HUES48 (cell line): ENCODE measurements at regions not wholly inside any gene's neighbourhood (a gene's known extent, or its start where the extent isn't known, plus 50 kb on each side); places are given as distances from the start of the nearest gene placed in this dataset.
"Not testable (repeated sequence)": the region's sequence is repeated elsewhere in the genome, so short reads cannot be mapped to it uniquely, and the experiment has no call there.

ENCODE experiments used
- H3K27ac ChIP-seq: one replicate; pipeline ENCODE4 v1.7.0; 2013; ENCODE audit warnings: low read depth, low read length, inconsistent platforms
- H3K27me3 ChIP-seq: 2 replicates; pipeline ENCODE4 v1.6.1; 2013; ENCODE audit warnings: mild to moderate bottlenecking, low read length; ENCODE audit not compliant: control insufficient read depth, insufficient read depth
- H3K36me3 ChIP-seq: 2 replicates; pipeline ENCODE4 v1.6.1; 2013; ENCODE audit warnings: low read length; ENCODE audit not compliant: control insufficient read depth, insufficient read depth
- H3K4me1 ChIP-seq: 2 replicates; pipeline ENCODE4 v1.6.1; 2013; ENCODE audit warnings: mild to moderate bottlenecking, low read length; ENCODE audit not compliant: control insufficient read depth, insufficient read depth
- H3K4me3 ChIP-seq: 2 replicates; pipeline ENCODE4 v1.5.1; 2013; ENCODE audit warnings: mild to moderate bottlenecking, low read depth, low read length
- H3K9ac ChIP-seq: 2 replicates; pipeline ENCODE4 v1.6.1; 2013; ENCODE audit warnings: mild to moderate bottlenecking, low read depth, low read length, moderate library complexity
- H3K9me3 ChIP-seq: 2 replicates; pipeline ENCODE4 v1.6.1; 2013; ENCODE audit warnings: low read length; ENCODE audit not compliant: control insufficient read depth, insufficient read depth

GRCh38 chr11:38538866-38539680, 1941.0 kb upstream of the RAG2 start:
- no peak overlapping the region for H3K9ac ChIP-seq
- peaks cover 3% of the 10 kb centered on the region for H3K9me3 ChIP-seq

GRCh38 chr11:38530226-38530625, 1932.2 kb upstream of the RAG2 start:
- no peak overlapping the region for H3K9ac ChIP-seq
- H3K4me1 ChIP-seq = no peaks in the 10 kb centered on the region
- no peak overlapping the region for H3K4me3 ChIP-seq
- no peak overlapping the region for H3K27ac ChIP-seq
- H3K27me3 ChIP-seq = no peaks in the 10 kb centered on the region
- H3K9me3 ChIP-seq = no peaks in the 10 kb centered on the region
- H3K36me3 ChIP-seq = no peaks in the 10 kb centered on the region

More at GRCh38 chr11:38538866-38539680, 1941.0 kb upstream of the RAG2 start:
- no peaks in the 10 kb centered on the region for H3K27me3 ChIP-seq
- H3K36me3 ChIP-seq = no peaks in the 10 kb centered on the region
- H3K27ac ChIP-seq = no peak overlapping the region
- H3K4me1 ChIP-seq = no peaks in the 10 kb centered on the region
- no peak overlapping the region for H3K4me3 ChIP-seq

GRCh38 chr11:38524945-38525344, 1926.9 kb upstream of the RAG2 start:
- no peaks in the 10 kb centered on the region for H3K4me1 ChIP-seq
- no peaks in the 10 kb centered on the region for H3K36me3 ChIP-seq
- no peaks in the 10 kb centered on the region for H3K27me3 ChIP-seq
- no peaks in the 10 kb centered on the region for H3K9me3 ChIP-seq
- H3K4me3 ChIP-seq = no peak overlapping the region
- no peak overlapping the region for H3K27ac ChIP-seq
- no peak overlapping the region for H3K9ac ChIP-seq

- H3K27me3 ChIP-seq = no peaks in the 10 kb centered on the region
- no peak overlapping the region for H3K4me3 ChIP-seq
- no peak overlapping the region for H3K27ac ChIP-seq
- H3K9ac ChIP-seq = no peak overlapping the region
- H3K9me3 ChIP-seq = no peaks in the 10 kb centered on the region
- no peaks in the 10 kb centered on the region for H3K36me3 ChIP-seq
- no peaks in the 10 kb centered on the region for H3K4me1 ChIP-seq
These were observed 1920.0 kb upstream of the RAG2 start for GRCh38 chr11:38517991-38518390.

GRCh38 chr11:38512830-38513229, 1914.8 kb upstream of the RAG2 start:
- not testable (repeated sequence) for H3K36me3 ChIP-seq, H3K4me1 ChIP-seq, H3K9ac ChIP-seq, H3K4me3 ChIP-seq, H3K27ac ChIP-seq, H3K27me3 ChIP-seq, H3K9me3 ChIP-seq

GRCh38 chr11:38510041-38510440, 1912.0 kb upstream of the RAG2 start:
- H3K4me1 ChIP-seq = no peaks in the 10 kb centered on the region
- H3K4me3 ChIP-seq = no peak overlapping the region
- H3K9me3 ChIP-seq = no peaks in the 10 kb centered on the region
- H3K9ac ChIP-seq = no peak overlapping the region
- no peak overlapping the region for H3K27ac ChIP-seq
- no peaks in the 10 kb centered on the region for H3K27me3 ChIP-seq
- no peaks in the 10 kb centered on the region for H3K36me3 ChIP-seq

- Histone ChIP-seq H3K4me3 (no peak overlapping the region), H3K9ac (no peak overlapping the region), H3K27me3 (no peaks in the 10 kb centered on the region)
These were observed 1905.8 kb upstream of the RAG2 start for GRCh38 chr11:38503876-38504275.

GRCh38 chr11:38498721-38499120, 1900.7 kb upstream of the RAG2 start:
- Histone ChIP-seq H3K36me3 (no peaks in the 10 kb centered on the region), H3K4me1 (no peaks in the 10 kb centered on the region), H3K9me3 (no peaks in the 10 kb centered on the region), H3K4me3 (no peak overlapping the region), H3K9ac (no peak overlapping the region), H3K27ac (no peak overlapping the region), H3K27me3 (no peaks in the 10 kb centered on the region)

More at GRCh38 chr11:38503876-38504275, 1905.8 kb upstream of the RAG2 start:
- no peak overlapping the region for H3K27ac ChIP-seq
- no peaks in the 10 kb centered on the region for H3K36me3 ChIP-seq
- H3K9me3 ChIP-seq = no peaks in the 10 kb centered on the region
- no peaks in the 10 kb centered on the region for H3K4me1 ChIP-seq

GRCh38 chr11:38491986-38492385, 1894.0 kb upstream of the RAG2 start:
- no peak overlapping the region for H3K4me3 ChIP-seq
- H3K27ac ChIP-seq = no peak overlapping the region
- no peaks in the 10 kb centered on the region for H3K36me3 ChIP-seq
- H3K27me3 ChIP-seq = no peaks in the 10 kb centered on the region
- no peaks in the 10 kb centered on the region for H3K9me3 ChIP-seq
- H3K9ac ChIP-seq = no peak overlapping the region
- no peaks in the 10 kb centered on the region for H3K4me1 ChIP-seq

GRCh38 chr11:38481391-38481790, 1883.4 kb upstream of the RAG2 start:
- no peaks in the 10 kb centered on the region for H3K27me3 ChIP-seq
- no peaks in the 10 kb centered on the region for H3K9me3 ChIP-seq
- H3K36me3 ChIP-seq = no peaks in the 10 kb centered on the region
- H3K4me3 ChIP-seq = no peak overlapping the region
- no peak overlapping the region for H3K27ac ChIP-seq
- no peaks in the 10 kb centered on the region for H3K4me1 ChIP-seq
- no peak overlapping the region for H3K9ac ChIP-seq

- H3K36me3 ChIP-seq = no peaks in the 10 kb centered on the region
- no peaks in the 10 kb centered on the region for H3K4me1 ChIP-seq
- H3K27ac ChIP-seq = no peak overlapping the region
- H3K4me3 ChIP-seq = no peak overlapping the region
- H3K9me3 ChIP-seq = no peaks in the 10 kb centered on the region
- no peaks in the 10 kb centered on the region for H3K27me3 ChIP-seq
- no peak overlapping the region for H3K9ac ChIP-seq
These were observed 1879.0 kb upstream of the RAG2 start for GRCh38 chr11:38476808-38477575.
